GM12874 (cell line): ENCODE measurements at regions not wholly inside any gene's neighbourhood (a gene's known extent, or its start where the extent isn't known, plus 50 kb on each side); places are given as distances from the start of the nearest gene placed in this dataset.

Source experiments
- TF ChIP-seq, protein P1 (sequence below): IDR thresholded peaks from 2 replicates; pipeline ENCODE4 v1.5.1; 2011; ENCODE audit warnings: low read depth, mild to moderate bottlenecking, control low read depth, low read length, moderate library complexity; ENCODE audit not compliant: insufficient read depth

- TF ChIP-seq, protein P1, sequence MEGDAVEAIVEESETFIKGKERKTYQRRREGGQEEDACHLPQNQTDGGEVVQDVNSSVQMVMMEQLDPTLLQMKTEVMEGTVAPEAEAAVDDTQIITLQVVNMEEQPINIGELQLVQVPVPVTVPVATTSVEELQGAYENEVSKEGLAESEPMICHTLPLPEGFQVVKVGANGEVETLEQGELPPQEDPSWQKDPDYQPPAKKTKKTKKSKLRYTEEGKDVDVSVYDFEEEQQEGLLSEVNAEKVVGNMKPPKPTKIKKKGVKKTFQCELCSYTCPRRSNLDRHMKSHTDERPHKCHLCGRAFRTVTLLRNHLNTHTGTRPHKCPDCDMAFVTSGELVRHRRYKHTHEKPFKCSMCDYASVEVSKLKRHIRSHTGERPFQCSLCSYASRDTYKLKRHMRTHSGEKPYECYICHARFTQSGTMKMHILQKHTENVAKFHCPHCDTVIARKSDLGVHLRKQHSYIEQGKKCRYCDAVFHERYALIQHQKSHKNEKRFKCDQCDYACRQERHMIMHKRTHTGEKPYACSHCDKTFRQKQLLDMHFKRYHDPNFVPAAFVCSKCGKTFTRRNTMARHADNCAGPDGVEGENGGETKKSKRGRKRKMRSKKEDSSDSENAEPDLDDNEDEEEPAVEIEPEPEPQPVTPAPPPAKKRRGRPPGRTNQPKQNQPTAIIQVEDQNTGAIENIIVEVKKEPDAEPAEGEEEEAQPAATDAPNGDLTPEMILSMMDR = no peak
Observed at GRCh38 chr2:120405759-120406099, 59.8 kb downstream of the INHBB start.

- TF ChIP-seq, protein P1 = no peak
Observed at GRCh38 chr2:120406566-120406965, 60.6 kb downstream of the INHBB start.

- TF ChIP-seq, protein P1 = no peak
Observed at GRCh38 chr2:120410487-120410886, 64.6 kb downstream of the INHBB start.

GRCh38 chr2:120415060-120415459 lies 69.1 kb downstream of the INHBB start:
- TF ChIP-seq, protein P1 = no peak

- TF ChIP-seq, protein P1 = no peak
Observed at GRCh38 chr2:120415728-120416509, 70.0 kb downstream of the INHBB start.

DNA sequence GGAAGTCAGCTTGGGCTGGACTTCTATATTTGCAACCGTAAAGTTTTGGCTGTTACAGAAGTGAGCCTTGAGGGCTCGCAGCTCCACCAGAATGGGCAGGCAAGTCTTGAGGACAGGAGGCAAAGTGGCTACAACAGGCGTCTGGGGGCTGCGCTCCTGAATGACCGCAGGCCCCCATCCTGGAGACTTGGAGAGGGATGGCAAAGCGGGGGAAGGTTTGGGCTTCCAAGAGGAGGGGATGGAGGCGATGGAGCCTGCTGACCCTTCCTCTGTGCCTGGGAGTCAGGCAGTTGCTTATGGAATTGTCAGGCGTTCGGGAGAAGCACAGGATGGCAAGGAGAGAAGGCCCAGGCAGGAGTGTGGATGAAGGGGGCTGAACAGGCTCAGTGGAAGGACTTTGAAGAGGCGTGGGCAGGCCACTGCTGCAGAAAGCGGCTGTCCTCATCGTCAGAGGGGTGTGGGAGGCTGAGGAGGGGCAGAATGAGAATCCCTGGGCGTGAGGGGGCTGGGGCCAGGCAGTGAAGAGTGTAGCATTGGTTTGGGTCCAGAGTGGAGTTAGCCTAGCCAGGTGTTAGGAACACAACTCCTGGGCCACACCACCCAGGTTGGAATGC lies 72.3 kb downstream of the INHBB start:
- TF ChIP-seq, protein P1 = no peak

GRCh38 chr2:120419073-120419472 lies 73.1 kb downstream of the INHBB start:
- TF ChIP-seq, protein P1 = no peak
